Heart left ventricle (tissue), 16 donors: ENCODE measurements at regions not wholly inside any gene's neighbourhood (a gene's known extent, or its start where the extent isn't known, plus 50 kb on each side); places are given as distances from the start of the nearest gene placed in this dataset.

ENCODE experiments used
- ATAC-seq, 4 donors: fragments of 200-7000 bp; cut with Tn5 transposase; one replicate each; pipeline ENCODE4 v1.9.1; 2020 to 2022; ENCODE audit warnings: moderate library complexity in 4 of 4, mild to moderate bottlenecking in 3 of 4, moderate number of reproducible peaks in 1 of 4
- DNase-seq, 5 donors: peaks; one replicate each; pipeline ENCODE4 v3.0.0-alpha.2; 2020
- H3K27ac ChIP-seq, 12 donors: fragments of 200-600 bp; sonication (generic) in 4 of 12; one replicate each; pipeline versions ENCODE4 v1.5.0 to v1.8.0; 2016 to 2022; ENCODE audit warnings: mild to moderate bottlenecking in 2 of 12
- H3K27me3 ChIP-seq, 9 donors: fragments of 200-600 bp; sonication (generic) in 2 of 9; one replicate each; pipeline versions ENCODE4 v1.5.1 to v1.8.0; 2016 to 2022; ENCODE audit warnings: mild to moderate bottlenecking in 3 of 9
- H3K36me3 ChIP-seq, 9 donors: fragments of 200-600 bp; sonication (generic) in 2 of 9; one replicate each; pipeline versions ENCODE4 v1.5.0 to v1.8.0; 2018 to 2022; ENCODE audit warnings: mild to moderate bottlenecking in 2 of 9
- H3K4me1 ChIP-seq, 12 donors: fragments of 200-600 bp; sonication (generic) in 4 of 12; one replicate each; pipeline versions ENCODE4 v1.5.0 to v1.8.0; 2016 to 2022; ENCODE audit warnings: mild to moderate bottlenecking in 3 of 12
- H3K4me3 ChIP-seq, 12 donors: fragments of 200-600 bp; sonication (generic) in 4 of 12; one replicate each; pipeline versions ENCODE4 v1.5.0 to v1.8.0; 2017 to 2022; ENCODE audit warnings: mild to moderate bottlenecking in 9 of 12, moderate library complexity in 4 of 12
- H3K9me3 ChIP-seq, 12 donors: fragments of 200-600 bp; sonication (generic) in 4 of 12; one replicate each; pipeline versions ENCODE4 v1.5.0 to v1.8.0; 2016 to 2022; ENCODE audit warnings: mild to moderate bottlenecking in 1 of 12
- CTCF ChIP-seq, 12 donors: fragments of 200-600 bp; sonication (generic) in 4 of 12; IDR thresholded peaks; one replicate each; pipeline versions ENCODE4 v1.5.0 to v1.8.0; 2018 to 2022; ENCODE audit warnings: antibody characterized with exemption in 12 of 12, mild to moderate bottlenecking in 5 of 12
- POLR2A ChIP-seq, 2 donors: fragments of 450-650 bp; IDR thresholded peaks; one replicate each; pipeline ENCODE4 v1.6.1; 2017; ENCODE audit warnings: antibody characterized with exemption in 2 of 2, mild to moderate bottlenecking in 2 of 2, moderate library complexity in 2 of 2
- WGBS, 4 donors: extraction: QIAGEN DNeasy Blood & Tissue Kit in 2 of 4; methylation state at CpG; one replicate each; pipeline versions ENCODE4 v1.1.5 to v1.1.7; 2013 to 2018; 5-methylcytosine and 5-hydroxymethylcytosine counted together
- intact Hi-C, 10 donors: fragments of 100-400 bp; cut with DNase I; formaldehyde crosslinking; loops; one replicate each; pipeline versions ENCODE4 v1.11.1 to v1.14.2; 2022
- donor health status: ischemic (EF 13 %, LVEDD 7.1; RV severe dilation, severe dysfunction).
- donor health status: healthy with polysubstance abuse.
- donor health status: DM: no; HTN: yes; CAD: no.
- donor health status: DM: no; HTN: no; CAD: no.
- donor health status: ischemic (EF 25% LVEDD 6.9; RV normal size, moderate dysfunction).
- donor health status: ischemic (EF 25% LVEDD 5.7; RV mildly dilated, moderate dysfunction).
- donor health status: healthy.
- donor health status: DM: yes; HTN: yes; CAD: no.
- donor health status: ischemic (EF 35%, LVEDD 5.7; RV mildly dilated, moderate dysfunction).
- donor health status: nonischemic (EF 11% LVEDD 7.7; RV severe dilation, severe dysfunction).
- donor health status: DM: yes; HTN: yes; CAD: no.
- donor health status: PGD.
- donor health status: ischemic (EF 29% LVEDD 5.4; RV normal size, mild dysfunction).
- donor health status: nonischemic (EF 23%, LVEDD 6.1; RV moderate dilation, normal function).

- 88 to 92% (median 91%) methylated on average over 2 of the region's 2 CpGs for WGBS, 4 donors
- TF ChIP-seq POLR2A (IDR thresholded peaks at IDR 0.05) (no peak), CTCF (IDR thresholded peaks at IDR 0.05) (no peak)
- DNase-seq = no peak
- H3K9me3 ChIP-seq = no peaks in the 10 kb centered on the region
- no peaks in the 10 kb centered on the region for H3K4me1 ChIP-seq
- intact Hi-C loops = no loop called here
- ATAC-seq = no peak
- H3K27me3 ChIP-seq = no peaks in the 10 kb centered on the region
- H3K36me3 ChIP-seq = no peaks in the 10 kb centered on the region
- H3K4me3 ChIP-seq = no peak overlapping the region
- H3K27ac ChIP-seq = no peak overlapping the region
These were observed 360.9 kb upstream of the KCNH8 start for GRCh38 chr3:18787441-18787840.

GRCh38 chr3:18786650-18787323, 361.5 kb upstream of the KCNH8 start:
- intact Hi-C loops = no loop called here
- Histone ChIP-seq H3K27ac (no peak overlapping the region), H3K27me3 (no peaks in the 10 kb centered on the region), H3K9me3 (no peaks in the 10 kb centered on the region), H3K36me3 (no peaks in the 10 kb centered on the region), H3K4me1 (no peaks in the 10 kb centered on the region), H3K4me3 (no peak overlapping the region)
- DNase-seq = no peak
- TF ChIP-seq POLR2A (IDR thresholded peaks at IDR 0.05) (no peak), CTCF (IDR thresholded peaks at IDR 0.05) (no peak)
- 77 to 93% (median 86%) methylated on average over 1 of the region's 1 CpG for WGBS, 4 donors
- no peak for ATAC-seq

GRCh38 chr3:18782191-18782590, 357.1 kb upstream of the SATB1 start:
- Histone ChIP-seq H3K4me1 (no peaks in the 10 kb centered on the region), H3K9me3 (no peaks in the 10 kb centered on the region), H3K36me3 (no peaks in the 10 kb centered on the region), H3K27ac (no peak overlapping the region), H3K4me3 (no peak overlapping the region), H3K27me3 (no peaks in the 10 kb centered on the region)
- WGBS, 4 donors = 79 to 86% (median 84%) methylated on average over 2 of the region's 2 CpGs
- TF ChIP-seq CTCF (IDR thresholded peaks at IDR 0.05) (no peak), POLR2A (IDR thresholded peaks at IDR 0.05) (no peak)
- ATAC-seq (no peak), DNase-seq (no peak)
- intact Hi-C loops = no loop called here

GRCh38 chr3:18780959-18781358, 355.8 kb upstream of the SATB1 start:
- no peak for TF ChIP-seq POLR2A (IDR thresholded peaks at IDR 0.05)
- intact Hi-C loops = no loop called here
- H3K9me3 ChIP-seq = no peaks in the 10 kb centered on the region
- no peak overlapping the region for H3K4me3 ChIP-seq
- no peaks in the 10 kb centered on the region for H3K4me1 ChIP-seq
- DNase-seq = no peak
- 83 to 87% (median 84%) methylated on average over 3 of the region's 3 CpGs for WGBS, 4 donors
- no peak for ATAC-seq
- H3K27ac ChIP-seq = no peak overlapping the region
- no peaks in the 10 kb centered on the region for H3K36me3 ChIP-seq
- no peaks in the 10 kb centered on the region for H3K27me3 ChIP-seq

GRCh38 chr3:18779704-18780103, 354.6 kb upstream of the SATB1 start:
- Histone ChIP-seq H3K27me3 (no peaks in the 10 kb centered on the region), H3K9me3 (no peaks in the 10 kb centered on the region), H3K4me1 (no peaks in the 10 kb centered on the region), H3K36me3 (no peaks in the 10 kb centered on the region), H3K4me3 (no peak overlapping the region), H3K27ac (no peak overlapping the region)
- intact Hi-C loops = no loop called here
- no peak for ATAC-seq
- no peak for TF ChIP-seq CTCF (IDR thresholded peaks at IDR 0.05)
- no peak for TF ChIP-seq POLR2A (IDR thresholded peaks at IDR 0.05)
- WGBS, 4 donors = 83 to 86% (median 84%) methylated on average over 2 of the region's 2 CpGs
- DNase-seq = no peak
